HuH-7.5 (cell line): ENCODE measurements at regions not wholly inside any gene's neighbourhood (a gene's known extent, or its start where the extent isn't known, plus 50 kb on each side); places are given as distances from the start of the nearest gene placed in this dataset.
"Not testable (repeated sequence)": the region's sequence is repeated elsewhere in the genome, so short reads cannot be mapped to it uniquely, and the experiment has no call there.

ENCODE experiments used
- DNase-seq: peaks from one replicate; pipeline ENCODE4 v3.0.0; 2011; ENCODE audit warnings: low spot score

GRCh38 chr1:38179483-38179882 lies 132.9 kb upstream of the POU3F1 start:
- DNase-seq = no peak

- no peak for DNase-seq
These were observed 131.6 kb upstream of the POU3F1 start for GRCh38 chr1:38178216-38178615.

GRCh38 chr1:38175121-38175520 lies 128.5 kb upstream of the POU3F1 start:
- DNase-seq = no peak

- DNase-seq = no peak
These were observed 127.3 kb upstream of the POU3F1 start for GRCh38 chr1:38173848-38174247.

- DNase-seq = no peak
These were observed 126.7 kb upstream of the POU3F1 start for GRCh38 chr1:38173157-38173831.

- DNase-seq = no peak
These were observed 122.5 kb upstream of the POU3F1 start for GRCh38 chr1:38169121-38169520.

GRCh38 chr1:38168365-38168764 lies 121.8 kb upstream of the POU3F1 start:
- DNase-seq = no peak

GRCh38 chr1:38166461-38166860 lies 119.9 kb upstream of the POU3F1 start:
- no peak for DNase-seq

- no peak for DNase-seq
These were observed 107.3 kb upstream of the POU3F1 start for GRCh38 chr1:38153778-38154470.

- no peak for DNase-seq
These were observed 106.6 kb upstream of the POU3F1 start for GRCh38 chr1:38153066-38153777.

GRCh38 chr1:38152351-38153065 lies 105.9 kb upstream of the POU3F1 start:
- no peak for DNase-seq

- DNase-seq = no peak
These were observed 104.8 kb upstream of the POU3F1 start for GRCh38 chr1:38151399-38151798.

GRCh38 chr1:38146079-38146478 lies 99.5 kb upstream of the POU3F1 start:
- DNase-seq = not testable (repeated sequence)

- no peak for DNase-seq
These were observed 96.0 kb upstream of the POU3F1 start for GRCh38 chr1:38142606-38143005.

GRCh38 chr1:38141483-38141882 lies 94.9 kb upstream of the POU3F1 start:
- no peak for DNase-seq

- DNase-seq = no peak
These were observed 93.3 kb upstream of the POU3F1 start for GRCh38 chr1:38139738-38140487.

- DNase-seq = no peak
These were observed 92.1 kb upstream of the POU3F1 start for GRCh38 chr1:38138498-38139233.

- no peak for DNase-seq
These were observed 90.6 kb upstream of the POU3F1 start for GRCh38 chr1:38137164-38137563.

- DNase-seq = no peak
These were observed 89.2 kb upstream of the POU3F1 start for GRCh38 chr1:38135625-38136414.

- DNase-seq = no peak
These were observed 87.7 kb upstream of the POU3F1 start for GRCh38 chr1:38134294-38134755.
